OCI-LY1 (cell line): ENCODE measurements at regions not wholly inside any gene's neighbourhood (a gene's known extent, or its start where the extent isn't known, plus 50 kb on each side); places are given as distances from the start of the nearest gene placed in this dataset.

Experiments used
- H2AFZ ChIP-seq: fragments of 200-600 bp; sonication (generic), shearing (Covaris generic); 2 replicates; pipeline ENCODE4 v1.6.0; 2014; ENCODE audit warnings: antibody characterized with exemption, mild to moderate bottlenecking, low read length
- H3F3A ChIP-seq: fragments of 200-600 bp; sonication (generic), shearing (Covaris generic); 2 replicates; pipeline ENCODE4 v1.6.0; 2014; ENCODE audit warnings: mild to moderate bottlenecking, antibody characterized with exemption, low read length, moderate library complexity; ENCODE audit not compliant: insufficient read depth
- H3K27ac ChIP-seq: fragments of 200-600 bp; sonication (generic); 2 replicates; pipeline ENCODE4 v1.5.1; 2014; ENCODE audit warnings: low read length, mixed run types, mild to moderate bottlenecking, low read depth; ENCODE audit not compliant: poor library complexity, severe bottlenecking
- H3K27me3 ChIP-seq: fragments of 200-600 bp; sonication (generic); 2 replicates; pipeline ENCODE4 v1.6.0; 2014; ENCODE audit warnings: antibody characterized with exemption, mild to moderate bottlenecking, low read length, moderate library complexity; ENCODE audit not compliant: insufficient read depth
- H3K36me3 ChIP-seq: fragments of 200-600 bp; sonication (generic); 2 replicates; pipeline ENCODE4 v1.6.1; 2014; ENCODE audit warnings: mild to moderate bottlenecking, antibody characterized with exemption, low read length, moderate library complexity, mixed read lengths; ENCODE audit not compliant: insufficient read depth
- H3K4me1 ChIP-seq: fragments of 200-600 bp; sonication (generic); 2 replicates; pipeline ENCODE4 v1.5.1; 2014; ENCODE audit warnings: mild to moderate bottlenecking, low read length, moderate library complexity; ENCODE audit not compliant: insufficient read depth, severe bottlenecking
- H3K4me2 ChIP-seq: fragments of 200-600 bp; sonication (generic), shearing (Covaris generic); 2 replicates; pipeline ENCODE4 v1.6.1; 2014; ENCODE audit warnings: low read length
- H3K4me3 ChIP-seq: fragments of 200-600 bp; sonication (generic); 2 replicates; pipeline ENCODE4 v1.5.1; 2014; ENCODE audit warnings: low read length, low read depth, mild to moderate bottlenecking, mixed read lengths; ENCODE audit not compliant: poor library complexity, severe bottlenecking
- H3K79me2 ChIP-seq: fragments of 200-600 bp; shearing (Covaris generic); 2 replicates; pipeline ENCODE4 v1.6.1; 2016; ENCODE audit warnings: mixed run types, low read length, mixed read lengths; ENCODE audit not compliant: insufficient read depth
- H3K9ac ChIP-seq: fragments of 200-600 bp; sonication (generic), shearing (Covaris generic); 2 replicates; pipeline ENCODE4 v1.6.1; 2014; ENCODE audit warnings: mild to moderate bottlenecking, low read length, mixed read lengths
- H3K9me2 ChIP-seq: fragments of 200-600 bp; sonication (generic), shearing (Covaris generic); 2 replicates; pipeline ENCODE4 v1.6.1; 2014; ENCODE audit warnings: low read depth, mild to moderate bottlenecking, low read length, mixed read lengths
- H3K9me3 ChIP-seq: fragments of 200-600 bp; shearing (Covaris generic); 2 replicates; pipeline ENCODE4 v1.6.1; 2014; ENCODE audit warnings: low read length, mixed read lengths
- H4K20me1 ChIP-seq: fragments of 200-600 bp; sonication (generic), shearing (Covaris generic); 2 replicates; pipeline ENCODE4 v1.6.0; 2016; ENCODE audit warnings: mild to moderate bottlenecking, low read length; ENCODE audit not compliant: insufficient read depth
- CTCF ChIP-seq: fragments of 200-600 bp; sonication (generic), shearing (Covaris generic); IDR thresholded peaks from 2 replicates; pipeline ENCODE4 v1.5.1; 2017; ENCODE audit warnings: mild to moderate bottlenecking, antibody characterized with exemption, low read length, moderate library complexity, mixed read lengths
- EZH2 ChIP-seq: fragments of 200-600 bp; sonication (generic), shearing (Covaris generic); IDR thresholded peaks from 2 replicates; pipeline ENCODE4 v1.8.0; 2017; ENCODE audit warnings: borderline replicate concordance, mixed run types, mild to moderate bottlenecking, antibody characterized with exemption, low read length, moderate library complexity, mixed read lengths

- Histone ChIP-seq H3K4me3 (no peak overlapping the region), H3K9me2 (no peaks in the 10 kb centered on the region), H3F3A (no peaks in the 10 kb centered on the region), H3K9me3 (no peaks in the 10 kb centered on the region), H3K36me3 (no peaks in the 10 kb centered on the region), H3K27me3 (no peaks in the 10 kb centered on the region), H3K79me2 (no peaks in the 10 kb centered on the region), H4K20me1 (no peaks in the 10 kb centered on the region), H3K4me1 (peaks cover 9% of the 10 kb centered on the region), H2AFZ (no peak overlapping the region), H3K27ac (no peak overlapping the region), H3K9ac (no peak overlapping the region), H3K4me2 (no peak overlapping the region)
- TF ChIP-seq EZH2 (no peak), CTCF (no peak)
These were observed 65.5 kb upstream of the BTN3A2 start for GRCh38 chr6:26299286-26300042.

- no peak overlapping the region for H3K4me3 ChIP-seq
- no peaks in the 10 kb centered on the region for H3K9me3 ChIP-seq
- H3K36me3 ChIP-seq, result no peaks in the 10 kb centered on the region
- TF ChIP-seq EZH2 (no peak), CTCF (no peak)
- no peaks in the 10 kb centered on the region for H4K20me1 ChIP-seq
- H3K4me1 ChIP-seq, result peaks cover 15% of the 10 kb centered on the region
- no peaks in the 10 kb centered on the region for H3K79me2 ChIP-seq
- no peak overlapping the region for H3K27ac ChIP-seq
- no peak overlapping the region for H3K4me2 ChIP-seq
- no peaks in the 10 kb centered on the region for H3F3A ChIP-seq
- no peak overlapping the region for H2AFZ ChIP-seq
- no peak overlapping the region for H3K9ac ChIP-seq
- H3K27me3 ChIP-seq, result no peaks in the 10 kb centered on the region
- no peaks in the 10 kb centered on the region for H3K9me2 ChIP-seq
These were observed 65.0 kb upstream of the BTN3A2 start for GRCh38 chr6:26300043-26300331.

GRCh38 chr6:26300359-26300758, 64.6 kb upstream of the BTN3A2 start:
- Histone ChIP-seq H3K4me1 (peaks cover 18% of the 10 kb centered on the region), H3K79me2 (no peaks in the 10 kb centered on the region), H3K9me3 (no peaks in the 10 kb centered on the region), H4K20me1 (no peaks in the 10 kb centered on the region), H3K27ac (no peak overlapping the region), H3K4me2 (no peak overlapping the region), H3K4me3 (no peak overlapping the region), H3K9me2 (no peaks in the 10 kb centered on the region), H3K36me3 (no peaks in the 10 kb centered on the region), H3F3A (no peaks in the 10 kb centered on the region), H3K9ac (no peak overlapping the region), H2AFZ (no peak overlapping the region), H3K27me3 (no peaks in the 10 kb centered on the region)
- no peak for TF ChIP-seq EZH2
- TF ChIP-seq CTCF, result no peak
